ENCODE measurements at regions not wholly inside any gene's neighbourhood (a gene's known extent, or its start where the extent isn't known, plus 50 kb on each side); places are given as distances from the start of the nearest gene placed in this dataset.
"Not testable (repeated sequence)": the region's sequence is repeated elsewhere in the genome, so short reads cannot be mapped to it uniquely, and the experiment has no call there.

GRCh38 chr6:179340-179950 is 112.8 kb upstream of the DUSP22 start:
- no peak for TF ChIP-seq CTCF (IDR thresholded peaks at IDR 0.05)
- no peak for TF ChIP-seq EP300 (IDR thresholded peaks at IDR 0.05)
- no peak for TF ChIP-seq POLR2AphosphoS5 (IDR thresholded peaks at IDR 0.05)
- no peak for TF ChIP-seq POLR2A (IDR thresholded peaks at IDR 0.05)
- H3K4me1 ChIP-seq: no peaks in the 10 kb centered on the region
- H3K36me3 ChIP-seq: no peaks in the 10 kb centered on the region
- no peaks in the 10 kb centered on the region for H3K9me3 ChIP-seq
- H3K27me3 ChIP-seq: no peaks in the 10 kb centered on the region
- 94 to 97% methylated on average over 29 of the region's 29 CpGs for WGBS, 2 donors
- intact Hi-C loops (cut with DNase I): no loop called here
- H3K27ac ChIP-seq: no peak overlapping the region
- no peak for DNase-seq
- no peak overlapping the region for H3K4me3 ChIP-seq

- H3K27ac ChIP-seq; H3K9me3 ChIP-seq; H3K27me3 ChIP-seq; H3K36me3 ChIP-seq; DNase-seq; intact Hi-C loops (cut with DNase I); H3K4me3 ChIP-seq; H3K4me1 ChIP-seq: not testable (repeated sequence)
- WGBS, 2 donors: 62 to 77% methylated on average over 13 of the region's 13 CpGs
Measured at GRCh38 chr6:180091-180694, 112.1 kb upstream of the DUSP22 start.

- no peak overlapping the region for H3K27ac ChIP-seq
- H3K27me3 ChIP-seq: no peaks in the 10 kb centered on the region
- H3K4me1 ChIP-seq: peaks cover 0 to 5% (median 4%) of the 10 kb centered on the region in 4 donors
- no peaks in the 10 kb centered on the region for H3K9me3 ChIP-seq
- intact Hi-C loops (cut with DNase I): no loop called here
- H3K36me3 ChIP-seq: no peaks in the 10 kb centered on the region
- TF ChIP-seq CTCF (IDR thresholded peaks at IDR 0.05) (no peak), POLR2AphosphoS5 (IDR thresholded peaks at IDR 0.05) (no peak), EP300 (IDR thresholded peaks at IDR 0.05) (no peak), POLR2A (IDR thresholded peaks at IDR 0.05) (no peak)
- no peak for DNase-seq
- H3K4me3 ChIP-seq: no peak overlapping the region
- 43 to 44% methylated on average over 5 of the region's 5 CpGs for WGBS, 2 donors
Measured at GRCh38 chr6:181049-181654, 111.1 kb upstream of the DUSP22 start.

- H3K9me3 ChIP-seq: no peaks in the 10 kb centered on the region
- no peaks in the 10 kb centered on the region for H3K27me3 ChIP-seq
- no peak for TF ChIP-seq EP300 (IDR thresholded peaks at IDR 0.05)
- no peak for TF ChIP-seq POLR2A (IDR thresholded peaks at IDR 0.05)
- TF ChIP-seq POLR2AphosphoS5 (IDR thresholded peaks at IDR 0.05): no peak
- TF ChIP-seq CTCF (IDR thresholded peaks at IDR 0.05): no peak
- intact Hi-C loops (cut with DNase I): no loop called here
- peaks cover 0 to 22% (median 15%) of the 10 kb centered on the region in 4 donors for H3K4me1 ChIP-seq
- no peak overlapping the region for H3K4me3 ChIP-seq
- WGBS, 2 donors: 75 to 81% methylated on average over 2 of the region's 2 CpGs
- DNase-seq: no peak
- no peak overlapping the region for H3K27ac ChIP-seq
- H3K36me3 ChIP-seq: no peaks in the 10 kb centered on the region
Measured at GRCh38 chr6:183668-184067, 108.6 kb upstream of the DUSP22 start.

GRCh38 chr6:184161-184700 is 108.1 kb upstream of the DUSP22 start:
- no peak overlapping the region for H3K4me3 ChIP-seq
- no peak overlapping the region for H3K27ac ChIP-seq
- intact Hi-C loops (cut with DNase I): no loop called here
- H3K27me3 ChIP-seq: no peaks in the 10 kb centered on the region
- peaks cover 0 to 22% (median 15%) of the 10 kb centered on the region in 4 donors for H3K4me1 ChIP-seq
- no peak for TF ChIP-seq EP300 (IDR thresholded peaks at IDR 0.05)
- WGBS, 2 donors: 61 to 76% methylated on average over 7 of the region's 7 CpGs
- no peaks in the 10 kb centered on the region for H3K9me3 ChIP-seq
- H3K36me3 ChIP-seq: no peaks in the 10 kb centered on the region
- no peak for DNase-seq

Measured in sigmoid colon (tissue), 6 donors.